MM.1S (cell line): ENCODE measurements at regions not wholly inside any gene's neighbourhood (a gene's known extent, or its start where the extent isn't known, plus 50 kb on each side); places are given as distances from the start of the nearest gene placed in this dataset.

ENCODE experiments used
- CTCF ChIP-seq: fragments of 300-600 bp; sonication (generic); IDR thresholded peaks from 2 replicates; pipeline ENCODE4 v1.5.1; 2016; ENCODE audit warnings: antibody characterized with exemption, low read length, mixed read lengths
- EZH2 ChIP-seq: fragments of 300-600 bp; sonication (generic); optimal IDR thresholded peaks from 2 replicates; pipeline ENCODE3; 2017; ENCODE audit warnings: low read depth, mild to moderate bottlenecking, antibody characterized with exemption, low read length, mixed read lengths
- EZH2phosphoT487 ChIP-seq: fragments of 300-600 bp; sonication (generic); IDR thresholded peaks from 2 replicates; pipeline ENCODE4 v1.6.1; 2018; ENCODE audit warnings: antibody characterized with exemption, low read length

- TF ChIP-seq CTCF (no peak), EZH2 (no peak), EZH2phosphoT487 (no peak)
Measured at GRCh38 chr10:4450981-4451908, 374.8 kb upstream of the AKR1E2 start.
